ENCODE measurements at regions not wholly inside any gene's neighbourhood (a gene's known extent, or its start where the extent isn't known, plus 50 kb on each side); places are given as distances from the start of the nearest gene placed in this dataset.

- DNase-seq (ENCODE audit: extremely low spot score, insufficient read length, low read depth) (no peak), FAIRE-seq (no peak)
Measured at GRCh38 chr11:127199306-127199801, 198.8 kb upstream of the KIRREL3 start.

GRCh38 chr11:127195501-127196120 lies 195.0 kb upstream of the KIRREL3 start:
- FAIRE-seq = no peak
- DNase-seq (ENCODE audit: extremely low spot score, insufficient read length, low read depth) = no peak

- FAIRE-seq (no peak), DNase-seq (ENCODE audit: extremely low spot score, insufficient read length, low read depth) (no peak)
Measured at GRCh38 chr11:127194521-127194920, 194.0 kb upstream of the KIRREL3 start.

- DNase-seq (ENCODE audit: extremely low spot score, insufficient read length, low read depth) (no peak), FAIRE-seq (no peak)
Measured at GRCh38 chr11:127193950-127194349, 193.4 kb upstream of the KIRREL3 start.

- DNase-seq (ENCODE audit: extremely low spot score, insufficient read length, low read depth) (no peak), FAIRE-seq (no peak)
Measured at GRCh38 chr11:127191689-127192088, 191.1 kb upstream of the KIRREL3 start.

GRCh38 chr11:127191261-127191660 lies 190.7 kb upstream of the KIRREL3 start:
- no peak for DNase-seq (ENCODE audit: extremely low spot score, insufficient read length, low read depth)

GRCh38 chr11:127182586-127183203 lies 182.1 kb upstream of the KIRREL3 start:
- DNase-seq (ENCODE audit: extremely low spot score, insufficient read length, low read depth) = no peak
- FAIRE-seq = no peak

More at GRCh38 chr11:127191261-127191660, 190.7 kb upstream of the KIRREL3 start:
- FAIRE-seq = no peak

GRCh38 chr11:127157225-127157624 lies 156.7 kb upstream of the KIRREL3 start:
- FAIRE-seq = no peak
- DNase-seq (ENCODE audit: extremely low spot score, insufficient read length, low read depth) = no peak

GRCh38 chr11:127149410-127149809 lies 148.8 kb upstream of the KIRREL3 start:
- DNase-seq (ENCODE audit: extremely low spot score, insufficient read length, low read depth) (no peak), FAIRE-seq (no peak)

- FAIRE-seq (no peak), DNase-seq (ENCODE audit: extremely low spot score, insufficient read length, low read depth) (no peak)
Measured at GRCh38 chr11:127143251-127143650, 142.7 kb upstream of the KIRREL3 start.

GRCh38 chr11:127138613-127139012 lies 138.0 kb upstream of the KIRREL3 start:
- DNase-seq (ENCODE audit: extremely low spot score, insufficient read length, low read depth) (no peak), FAIRE-seq (no peak)

- no peak for DNase-seq (ENCODE audit: extremely low spot score, insufficient read length, low read depth)
- FAIRE-seq = no peak
Measured at GRCh38 chr11:127137771-127138280, 137.3 kb upstream of the KIRREL3 start.

- FAIRE-seq = no peak
- DNase-seq (ENCODE audit: extremely low spot score, insufficient read length, low read depth) = no peak
Measured at GRCh38 chr11:127136438-127136837, 135.9 kb upstream of the KIRREL3 start.

- FAIRE-seq (no peak), DNase-seq (ENCODE audit: extremely low spot score, insufficient read length, low read depth) (no peak)
Measured at GRCh38 chr11:127135256-127135655, 134.7 kb upstream of the KIRREL3 start.

- DNase-seq (ENCODE audit: extremely low spot score, insufficient read length, low read depth) (no peak), FAIRE-seq (no peak)
Measured at GRCh38 chr11:127133061-127133460, 132.5 kb upstream of the KIRREL3 start.

GRCh38 chr11:127130321-127130720 lies 129.8 kb upstream of the KIRREL3 start:
- no peak for FAIRE-seq

GRCh38 chr11:127126986-127127385 lies 126.4 kb upstream of the KIRREL3 start:
- no peak for FAIRE-seq

More at GRCh38 chr11:127130321-127130720, 129.8 kb upstream of the KIRREL3 start:
- no peak for DNase-seq (ENCODE audit: extremely low spot score, insufficient read length, low read depth)

GRCh38 chr11:127119356-127119755 lies 118.8 kb upstream of the KIRREL3 start:
- DNase-seq (ENCODE audit: extremely low spot score, insufficient read length, low read depth) (no peak), FAIRE-seq (no peak)

More at GRCh38 chr11:127126986-127127385, 126.4 kb upstream of the KIRREL3 start:
- no peak for DNase-seq (ENCODE audit: extremely low spot score, insufficient read length, low read depth)

GRCh38 chr11:127118811-127119210 lies 118.2 kb upstream of the KIRREL3 start:
- DNase-seq (ENCODE audit: extremely low spot score, insufficient read length, low read depth) (no peak), FAIRE-seq (no peak)

- FAIRE-seq (no peak), DNase-seq (ENCODE audit: extremely low spot score, insufficient read length, low read depth) (no peak)
Measured at GRCh38 chr11:127117231-127117739, 116.7 kb upstream of the KIRREL3 start.

- no peak for FAIRE-seq
- no peak for DNase-seq (ENCODE audit: extremely low spot score, insufficient read length, low read depth)
Measured at GRCh38 chr11:127115844-127116243, 115.3 kb upstream of the KIRREL3 start.

Data from GM18507 (cell line).